ENCODE measurements at regions not wholly inside any gene's neighbourhood (a gene's known extent, or its start where the extent isn't known, plus 50 kb on each side); places are given as distances from the start of the nearest gene placed in this dataset.
"Not testable (repeated sequence)": the region's sequence is repeated elsewhere in the genome, so short reads cannot be mapped to it uniquely, and the experiment has no call there.

- DNase-seq (no peak), ATAC-seq (no peak)
- no peaks in the 10 kb centered on the region for H3K9me3 ChIP-seq
- H3K4me1 ChIP-seq: no peaks in the 10 kb centered on the region
- no peak overlapping the region for H3K4me3 ChIP-seq
- H3K27ac ChIP-seq: no peak overlapping the region
- intact Hi-C loops (cut with DNase I): no loop called here
- H3K36me3 ChIP-seq (ENCODE audit: insufficient read depth in 1 of 2, low read depth in 1 of 2): no peaks in the 10 kb centered on the region
- 90 to 96% (median 96%) methylated on average over 2 of the region's 2 CpGs for WGBS, 3 donors
- no peaks in the 10 kb centered on the region for H3K27me3 ChIP-seq (ENCODE audit: insufficient read depth in 3 of 3, low read length in 2 of 3)
- TF ChIP-seq CTCF (IDR thresholded peaks at IDR 0.05): no peak
Measured at GRCh38 chr7:115319541-115319940, 397.6 kb downstream of the MDFIC start.

- not testable (repeated sequence) for H3K36me3 ChIP-seq (ENCODE audit: insufficient read depth in 1 of 2, low read depth in 1 of 2); H3K4me1 ChIP-seq; H3K27ac ChIP-seq; ATAC-seq; H3K4me3 ChIP-seq; DNase-seq; H3K9me3 ChIP-seq; H3K27me3 ChIP-seq (ENCODE audit: insufficient read depth in 3 of 3, low read length in 2 of 3)
- WGBS, 3 donors: 79 to 91% (median 89%) methylated on average over 2 of the region's 2 CpGs
- intact Hi-C loops (cut with DNase I): loop anchor here in 1 of 2 donors (5.0 kb wide), 1 partner anchor 242 kb away; no protein-coding TSS in a partner anchor
Measured at GRCh38 chr7:115310316-115310715, 388.4 kb downstream of the MDFIC start.

GRCh38 chr7:115306586-115306985 is 384.7 kb downstream of the MDFIC start:
- DNase-seq: no peak
- no peak overlapping the region for H3K4me3 ChIP-seq
- no peaks in the 10 kb centered on the region for H3K27me3 ChIP-seq (ENCODE audit: insufficient read depth in 3 of 3, low read length in 2 of 3)
- 58 to 61% (median 60%) methylated on average over 2 of the region's 2 CpGs for WGBS, 3 donors
- H3K36me3 ChIP-seq (ENCODE audit: insufficient read depth in 1 of 2, low read depth in 1 of 2): no peaks in the 10 kb centered on the region
- intact Hi-C loops (cut with DNase I): no loop called here
- no peak for ATAC-seq
- no peak overlapping the region for H3K27ac ChIP-seq
- TF ChIP-seq CTCF (IDR thresholded peaks at IDR 0.05): no peak
- no peaks in the 10 kb centered on the region for H3K4me1 ChIP-seq
- no peaks in the 10 kb centered on the region for H3K9me3 ChIP-seq

GRCh38 chr7:115300231-115300870 is 378.5 kb downstream of the MDFIC start:
- intact Hi-C loops (cut with DNase I): no loop called here
- no peak overlapping the region for H3K4me3 ChIP-seq
- TF ChIP-seq CTCF (IDR thresholded peaks at IDR 0.05): no peak
- ATAC-seq (no peak), DNase-seq (no peak)
- H3K4me1 ChIP-seq: no peaks in the 10 kb centered on the region
- no peaks in the 10 kb centered on the region for H3K36me3 ChIP-seq (ENCODE audit: insufficient read depth in 1 of 2, low read depth in 1 of 2)
- 30 to 51% (median 31%) methylated on average over 1 of the region's 1 CpG for WGBS, 3 donors
- H3K9me3 ChIP-seq: no peaks in the 10 kb centered on the region
- H3K27ac ChIP-seq: no peak overlapping the region
- H3K27me3 ChIP-seq (ENCODE audit: insufficient read depth in 3 of 3, low read length in 2 of 3): no peaks in the 10 kb centered on the region

- no peaks in the 10 kb centered on the region for H3K27me3 ChIP-seq (ENCODE audit: insufficient read depth in 3 of 3, low read length in 2 of 3)
- no peaks in the 10 kb centered on the region for H3K36me3 ChIP-seq (ENCODE audit: insufficient read depth in 1 of 2, low read depth in 1 of 2)
- TF ChIP-seq CTCF (IDR thresholded peaks at IDR 0.05): no peak
- intact Hi-C loops (cut with DNase I): no loop called here
- WGBS, 3 donors: 64 to 67% (median 65%) methylated on average over 6 of the region's 6 CpGs
- no peak overlapping the region for H3K4me3 ChIP-seq
- no peaks in the 10 kb centered on the region for H3K4me1 ChIP-seq
- ATAC-seq: no peak
- H3K9me3 ChIP-seq: no peaks in the 10 kb centered on the region
- no peak for DNase-seq
- H3K27ac ChIP-seq: no peak overlapping the region
Measured at GRCh38 chr7:115299397-115300037, 377.6 kb downstream of the MDFIC start.
